ENCODE measurements at regions not wholly inside any gene's neighbourhood (a gene's known extent, or its start where the extent isn't known, plus 50 kb on each side); places are given as distances from the start of the nearest gene placed in this dataset.

DNA sequence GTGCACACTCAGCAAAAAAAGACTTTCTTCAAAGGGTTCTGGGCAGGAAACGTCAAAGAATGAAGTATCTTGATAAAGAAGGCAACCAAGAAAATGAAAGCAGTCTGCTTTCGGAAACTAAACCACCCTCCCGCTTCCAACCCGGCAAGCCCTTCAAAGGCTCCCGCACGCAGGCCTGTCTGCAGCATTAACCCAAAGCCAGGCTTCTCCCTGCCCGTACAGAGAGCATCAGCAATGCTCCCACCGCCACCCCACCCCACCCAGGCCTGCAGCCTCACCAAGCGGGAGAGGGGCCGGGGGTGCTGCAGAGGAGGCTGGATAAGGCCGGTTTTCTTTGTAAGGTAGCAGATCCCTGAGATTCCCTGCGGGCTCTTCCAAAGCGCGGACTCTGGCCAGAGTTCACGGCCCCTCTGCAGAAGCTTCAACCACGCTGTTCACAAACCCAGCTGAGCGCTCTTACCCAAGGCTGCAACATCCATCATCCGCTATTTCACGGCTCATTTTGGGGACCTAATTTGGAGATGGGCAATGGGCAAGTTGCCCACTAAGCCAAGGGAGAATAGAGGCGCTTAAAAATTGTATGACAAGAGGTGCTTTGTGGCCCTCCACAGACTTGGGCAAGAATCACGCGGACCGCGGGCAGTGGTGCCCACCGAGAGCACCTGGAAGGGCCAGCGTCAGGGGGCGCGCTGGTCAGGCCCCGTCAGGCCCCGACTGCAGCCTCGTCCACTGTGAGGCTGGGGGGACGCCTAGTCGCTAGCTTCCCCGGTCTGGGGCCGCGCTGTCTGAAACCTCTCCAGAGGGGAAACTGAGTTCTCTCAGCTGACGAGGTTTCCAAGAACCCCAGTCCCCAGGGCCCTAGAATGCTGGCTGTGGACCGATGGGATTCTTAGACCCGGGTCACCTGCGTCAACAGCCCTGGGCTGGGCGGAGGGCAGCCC lies 225.4 kb upstream of the ID2 start:
- DNase-seq (ENCODE audit: low read depth, low spot score), result no peak

GRCh38 chr2:8457092-8457481 lies 224.8 kb upstream of the ID2 start:
- no peak for DNase-seq (ENCODE audit: low read depth, low spot score)

GRCh38 chr2:8457699-8458502 lies 224.0 kb upstream of the ID2 start:
- no peak for DNase-seq (ENCODE audit: low read depth, low spot score)

DNA sequence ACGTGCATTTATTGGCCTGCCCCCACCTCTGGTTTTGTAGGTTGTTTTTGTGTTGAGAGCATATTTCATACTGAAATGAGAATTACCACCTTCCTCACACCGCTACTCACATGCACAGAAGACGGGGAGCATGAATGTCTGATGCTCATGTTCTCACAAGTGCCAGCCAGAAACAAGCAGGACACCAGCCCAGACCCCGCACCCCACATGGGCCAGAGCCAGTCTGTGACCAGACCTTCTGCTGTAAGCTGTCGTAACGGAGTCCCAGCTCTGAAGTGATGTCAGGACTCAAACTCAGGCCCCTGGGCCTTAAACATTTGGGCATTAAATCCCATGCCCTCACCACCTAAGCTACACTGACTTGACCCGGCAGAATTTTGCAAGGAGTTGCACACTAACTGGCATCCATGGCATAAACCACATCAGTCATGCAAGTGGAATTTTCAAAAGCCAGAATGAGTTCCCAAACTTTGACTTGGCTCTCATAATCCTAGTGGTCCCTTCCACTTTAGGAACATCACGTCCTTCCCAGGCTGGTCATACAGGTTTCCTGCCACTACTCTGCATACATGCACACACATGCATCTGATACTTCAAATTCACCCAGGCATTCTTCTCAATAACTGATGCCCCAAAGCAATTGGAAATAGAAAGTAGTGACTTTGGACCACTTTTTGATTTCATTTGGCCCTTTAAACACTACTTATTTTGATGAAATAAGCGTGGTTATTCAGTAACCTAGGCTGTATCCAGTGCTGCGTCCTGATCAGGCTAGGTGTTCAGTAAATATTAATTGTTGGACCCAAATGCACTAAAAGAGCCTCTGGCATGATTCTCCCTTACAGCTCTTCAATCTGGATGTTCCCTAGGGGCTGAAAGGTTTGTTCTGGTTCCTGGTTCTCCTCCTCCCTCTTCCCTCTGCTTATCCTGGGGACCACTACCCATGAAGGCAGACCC lies 223.1 kb upstream of the ID2 start:
- no peak for DNase-seq (ENCODE audit: low read depth, low spot score)

- DNase-seq (ENCODE audit: low read depth, low spot score), result no peak
Measured at GRCh38 chr2:8459474-8459873, 222.4 kb upstream of the ID2 start.

DNA sequence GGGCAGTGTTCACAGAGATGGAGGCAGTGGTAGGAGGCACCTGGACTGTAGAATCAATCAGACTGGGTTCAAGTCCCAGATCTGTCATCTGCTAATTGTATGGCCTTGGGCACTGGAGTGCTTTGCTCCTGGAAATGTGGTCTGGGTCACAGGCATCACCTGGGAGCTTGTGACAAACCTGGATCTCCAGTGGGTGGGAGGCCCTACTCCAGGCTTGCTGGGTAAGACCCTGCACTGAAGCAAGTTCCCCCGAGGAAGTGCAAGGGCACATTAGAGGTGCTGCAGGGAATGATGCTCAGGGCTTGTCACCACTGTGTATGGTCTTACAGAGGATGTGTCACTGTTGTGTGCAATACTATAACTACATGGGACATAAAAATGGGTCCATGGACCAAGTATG lies 220.5 kb upstream of the ID2 start:
- no peak for DNase-seq (ENCODE audit: low read depth, low spot score)

DNA sequence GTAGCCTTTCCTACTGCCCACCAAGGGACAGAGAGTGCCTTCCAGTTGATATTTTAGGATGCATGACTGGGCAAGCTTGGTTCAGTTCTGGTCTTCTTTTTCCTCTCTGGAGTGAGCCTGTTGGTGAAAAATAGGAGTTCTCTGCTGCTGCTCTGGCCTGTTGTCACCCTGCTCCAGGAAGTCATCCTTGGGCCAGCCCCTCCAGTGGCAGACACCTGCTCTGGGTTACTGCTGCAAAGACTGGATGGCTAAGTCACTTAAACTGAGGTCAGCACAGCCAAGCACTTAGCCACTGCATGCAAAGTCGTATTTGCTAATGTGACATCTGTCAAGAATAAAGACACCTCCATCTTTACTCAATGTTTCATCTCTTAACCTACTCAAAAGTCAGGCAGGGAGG lies 219.6 kb upstream of the ID2 start:
- DNase-seq (ENCODE audit: low read depth, low spot score), result no peak

- no peak for DNase-seq (ENCODE audit: low read depth, low spot score)
Measured at GRCh38 chr2:8462899-8463648, 218.8 kb upstream of the ID2 start.

DNA sequence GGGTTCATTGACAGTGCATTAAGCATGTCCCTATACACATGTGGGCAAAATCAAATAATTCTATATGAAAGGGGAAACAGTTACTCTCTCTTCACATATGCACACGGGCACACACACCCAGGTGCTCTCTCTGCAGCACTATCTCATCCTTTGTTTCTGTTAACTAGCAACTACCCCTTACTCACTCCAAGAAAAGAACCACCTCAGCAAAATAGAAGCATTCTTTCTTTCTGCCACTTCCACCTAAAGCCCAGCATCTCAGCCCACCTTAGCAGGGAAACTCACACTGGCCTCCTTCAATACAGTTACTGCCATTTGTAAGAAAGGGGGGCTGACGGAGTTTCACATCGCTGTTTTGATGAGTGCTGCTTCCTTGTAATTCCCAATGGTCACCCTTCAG lies 216.3 kb upstream of the ID2 start:
- DNase-seq (ENCODE audit: low read depth, low spot score), result no peak

GRCh38 chr2:8469709-8470493 lies 212.0 kb upstream of the ID2 start:
- DNase-seq (ENCODE audit: low read depth, low spot score), result no peak

DNA sequence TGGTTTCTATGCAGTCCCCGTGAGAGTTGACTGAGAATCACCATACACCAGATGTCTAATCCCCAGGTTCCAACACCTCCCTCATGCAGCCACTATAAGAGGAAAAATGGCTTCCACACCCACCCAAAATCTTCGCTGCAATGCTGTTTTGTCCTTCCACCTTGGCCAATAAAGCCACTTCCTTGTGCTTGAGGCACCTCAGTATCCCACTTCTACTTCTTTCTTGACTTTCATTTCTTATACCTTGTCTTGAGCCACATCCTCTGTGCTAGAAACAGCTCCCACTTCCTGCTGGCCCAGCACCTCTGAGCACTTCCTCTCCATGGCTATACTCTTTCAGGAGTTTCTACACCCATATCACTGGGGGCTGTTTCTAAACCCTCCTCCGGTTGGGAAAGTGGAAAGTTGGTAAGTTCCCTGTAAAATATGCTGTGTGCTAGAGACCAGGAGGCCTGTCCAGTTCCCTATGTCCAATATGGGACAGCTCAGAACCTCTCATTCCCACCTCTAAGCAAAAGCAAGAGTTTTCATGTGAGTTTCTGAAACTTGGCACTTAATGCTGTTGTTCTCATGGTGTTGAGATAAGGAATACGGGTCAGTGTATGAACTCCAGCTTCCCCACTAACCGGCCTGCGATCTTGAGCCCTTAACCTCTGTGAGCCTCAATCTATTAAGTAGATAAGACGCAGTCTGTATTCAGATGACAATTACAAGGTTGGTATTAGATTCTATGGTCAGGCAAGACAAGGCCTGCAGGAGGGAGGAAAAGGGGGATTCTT lies 209.1 kb upstream of the ID2 start:
- DNase-seq (ENCODE audit: low read depth, low spot score), result no peak

GRCh38 chr2:8475349-8476031 lies 206.4 kb upstream of the ID2 start:
- no peak for DNase-seq (ENCODE audit: low read depth, low spot score)

DNA sequence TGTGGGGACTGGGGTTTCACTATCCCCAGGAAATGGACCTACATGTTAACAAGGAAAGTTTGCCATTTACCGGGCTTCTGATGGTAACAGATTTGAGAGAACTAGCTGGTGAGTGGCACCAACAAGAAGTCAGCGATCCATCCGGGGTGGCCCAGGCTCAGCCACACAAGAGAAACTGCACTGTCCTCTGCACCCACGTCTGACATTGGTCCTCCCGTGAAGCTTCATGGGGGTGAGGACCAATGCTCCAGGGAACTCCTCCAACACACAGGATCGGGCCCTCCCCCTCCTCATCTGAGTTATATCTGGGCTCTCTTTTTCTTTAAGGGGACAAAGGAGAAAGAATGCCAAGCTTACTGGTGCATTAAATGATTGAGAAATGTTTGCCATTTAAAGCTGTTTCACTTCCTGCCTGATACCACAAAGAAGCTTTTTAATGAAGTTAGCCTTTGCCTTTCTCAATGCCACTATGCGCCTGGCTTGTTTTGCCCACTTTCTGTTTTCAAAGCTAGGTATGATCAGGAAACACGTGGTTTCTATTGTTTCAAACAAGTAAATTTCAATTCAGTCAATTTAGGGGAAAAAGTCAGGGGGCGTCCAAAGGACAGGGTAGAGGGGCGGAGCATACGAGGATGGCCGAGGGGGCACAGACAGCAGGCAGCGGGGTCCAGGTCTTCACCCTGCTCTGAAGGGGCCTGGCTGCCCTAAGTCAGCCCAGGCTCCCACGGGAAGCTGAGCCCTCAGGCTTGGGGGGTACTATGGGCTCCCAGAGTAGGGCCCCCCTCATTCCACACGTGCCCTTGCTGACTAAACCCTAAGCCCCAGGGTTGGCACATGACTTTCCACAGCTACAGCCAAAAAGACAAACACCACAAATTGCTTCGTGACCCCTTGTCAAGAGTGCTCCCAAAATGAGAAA lies 204.0 kb upstream of the ID2 start:
- DNase-seq (ENCODE audit: low read depth, low spot score), result peak; percentile 52

- DNase-seq (ENCODE audit: low read depth, low spot score), result no peak
Measured at GRCh38 chr2:8478471-8478793, 203.4 kb upstream of the ID2 start.

DNA sequence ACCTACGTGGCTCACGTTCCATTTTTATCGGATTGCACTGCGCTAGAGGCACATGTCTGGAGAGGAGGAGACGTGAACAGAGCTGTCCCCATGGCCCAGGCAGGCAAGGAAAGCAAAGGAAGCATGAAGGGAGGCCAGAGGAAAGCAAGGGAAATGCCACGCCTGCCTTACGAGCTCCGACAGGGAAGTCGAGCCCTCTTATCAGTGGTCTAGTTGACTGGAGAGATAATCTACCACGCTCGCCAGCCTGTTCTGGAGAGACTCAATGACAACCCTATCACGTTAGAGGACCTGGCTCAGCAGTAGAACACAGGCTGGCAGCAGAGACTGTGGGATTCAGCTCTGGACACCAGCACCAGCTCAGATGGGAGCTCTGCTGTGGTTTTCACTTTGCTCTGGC lies 202.6 kb upstream of the ID2 start:
- DNase-seq (ENCODE audit: low read depth, low spot score), result no peak

GRCh38 chr2:8480915-8481314 lies 200.9 kb upstream of the ID2 start:
- no peak for DNase-seq (ENCODE audit: low read depth, low spot score)

DNA sequence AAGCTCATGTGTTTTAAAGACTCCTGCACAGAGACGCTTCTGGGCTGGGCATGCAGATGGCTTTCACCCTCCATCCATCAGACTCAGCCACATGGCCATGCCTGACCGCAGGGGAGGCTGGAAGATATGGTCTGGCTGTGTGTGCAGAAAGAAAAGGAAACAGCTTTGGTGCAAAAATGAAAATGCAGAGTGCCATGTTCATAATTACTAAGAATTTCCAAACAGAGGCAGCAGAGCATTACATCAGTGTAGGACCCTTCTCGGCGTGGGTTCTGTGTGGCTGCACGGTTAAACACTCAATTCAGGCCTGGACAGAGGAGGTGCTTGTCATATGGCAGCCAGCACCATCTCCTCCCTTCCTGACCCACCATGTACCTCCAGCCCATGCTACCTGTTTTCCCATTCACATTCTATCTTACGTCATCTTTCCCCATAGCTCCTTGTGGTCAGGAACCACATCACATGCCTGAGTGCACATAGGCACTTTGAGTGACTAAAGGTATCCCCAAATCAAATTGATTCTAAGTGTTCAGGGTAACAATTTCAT lies 200.3 kb upstream of the ID2 start:
- DNase-seq (ENCODE audit: low read depth, low spot score), result no peak

DNA sequence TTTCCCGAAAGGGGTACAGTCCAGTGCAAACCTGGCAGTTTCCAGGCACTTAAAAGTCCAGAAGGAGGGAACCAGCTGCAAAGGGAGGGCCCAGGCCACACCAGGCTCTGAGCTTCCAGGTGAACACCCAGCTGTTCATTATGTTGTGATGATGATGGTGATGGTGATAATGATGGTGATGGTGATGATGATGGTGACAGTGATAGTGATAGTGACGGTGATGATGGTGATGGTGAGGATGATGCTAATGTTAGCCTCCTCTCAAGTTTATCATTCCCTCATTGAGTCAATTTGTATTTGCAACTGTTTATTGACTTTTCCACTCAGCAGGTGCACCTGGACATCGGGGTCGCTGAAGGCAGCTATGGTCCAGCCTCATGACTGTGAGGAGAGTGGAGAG lies 199.4 kb upstream of the ID2 start:
- DNase-seq (ENCODE audit: low read depth, low spot score), result no peak

Data from astrocyte of the hippocampus (primary cell).